HS-27A (cell line): ENCODE measurements at regions not wholly inside any gene's neighbourhood (a gene's known extent, or its start where the extent isn't known, plus 50 kb on each side); places are given as distances from the start of the nearest gene placed in this dataset.

Experiments used
- DNase-seq: peaks from one replicate; pipeline ENCODE4 v3.0.0-alpha.2; 2012; ENCODE audit warnings: low read depth, missing footprints

DNA sequence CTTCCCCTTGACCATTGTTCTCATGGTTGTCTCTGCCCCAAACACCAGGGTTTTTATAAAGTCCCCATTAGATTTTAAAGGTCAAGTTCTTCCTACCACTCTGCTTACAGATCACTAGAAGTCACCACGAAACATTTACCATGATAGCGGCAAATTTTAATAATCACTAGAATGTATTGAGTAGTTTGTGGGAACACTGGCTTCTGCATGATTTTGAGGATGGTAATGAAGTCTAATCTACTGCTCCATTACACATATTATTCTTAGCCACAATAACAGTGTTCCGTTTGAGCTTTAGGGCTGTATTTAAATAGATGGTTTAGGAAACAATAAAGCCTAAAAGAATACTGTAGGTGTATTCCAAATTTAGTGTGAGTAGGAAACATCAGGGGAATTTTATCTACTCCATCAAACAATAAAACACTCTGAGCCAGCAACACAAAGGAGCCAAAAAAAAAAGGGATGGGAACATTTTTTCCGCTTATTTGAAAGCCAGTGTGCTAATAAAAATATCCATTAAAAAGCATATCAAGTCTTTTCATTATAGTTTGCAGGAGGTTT, 49.7 kb downstream of the KLF12 start:
- DNase-seq: no peak

DNA sequence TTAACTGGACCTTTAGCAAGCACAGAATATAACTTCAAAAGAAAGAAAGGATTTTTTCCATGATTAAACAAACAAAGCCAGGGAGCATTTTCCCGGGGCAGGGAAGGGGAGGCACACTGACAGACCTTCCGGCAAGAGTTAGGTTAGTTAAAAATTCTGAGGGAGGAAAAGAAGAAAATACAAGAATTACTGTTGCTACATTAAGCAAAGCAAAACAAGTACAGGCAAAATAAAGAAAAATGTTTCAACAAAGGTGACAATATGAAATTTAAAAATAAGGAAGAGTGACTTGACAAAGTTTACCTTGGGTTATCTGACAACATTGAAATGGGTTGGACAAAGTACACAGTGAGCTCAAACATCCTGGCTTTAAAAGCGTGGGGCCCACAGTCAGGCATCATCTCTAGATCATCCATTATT, 51.5 kb downstream of the KLF12 start:
- DNase-seq: no peak

DNA sequence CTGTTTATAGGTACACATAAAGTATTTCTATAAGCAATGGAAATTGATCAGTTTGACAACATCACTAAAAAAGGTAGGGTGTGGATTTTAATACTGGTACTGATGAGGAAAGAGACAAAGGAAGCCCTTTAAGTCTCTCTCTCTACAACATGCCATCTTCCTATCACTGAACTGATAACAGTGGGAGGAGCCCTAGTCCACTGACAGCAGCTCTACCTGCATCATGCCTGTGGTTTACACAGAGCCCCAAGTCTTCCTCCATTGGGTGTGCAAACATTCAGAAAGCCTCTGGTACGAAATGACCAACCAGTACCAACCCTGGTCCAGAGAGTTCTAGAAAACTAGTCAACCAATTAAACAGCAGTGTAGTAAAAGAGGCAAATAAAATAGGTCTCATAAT, 53.4 kb downstream of the KLF12 start:
- no peak for DNase-seq

DNA sequence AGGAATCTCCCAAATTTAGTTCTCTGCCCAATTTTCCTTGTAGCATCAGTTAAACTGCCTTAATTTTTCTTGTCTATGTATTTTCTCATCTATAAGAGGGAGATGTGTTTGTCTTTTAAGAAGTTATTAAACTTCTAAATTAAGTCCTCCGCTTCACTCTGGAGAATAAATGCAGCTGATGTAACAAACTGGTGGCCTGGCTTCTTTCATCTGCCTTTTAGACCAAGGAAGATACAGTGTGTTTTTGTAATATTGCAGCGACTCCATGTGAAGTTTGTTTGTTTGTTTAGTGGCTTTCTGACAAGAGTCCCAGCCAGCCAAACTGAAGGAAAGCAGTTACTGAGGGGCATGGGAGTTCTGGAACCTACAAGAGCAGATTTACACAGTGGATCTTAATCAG, 56.4 kb downstream of the KLF12 start:
- DNase-seq: no peak

DNA sequence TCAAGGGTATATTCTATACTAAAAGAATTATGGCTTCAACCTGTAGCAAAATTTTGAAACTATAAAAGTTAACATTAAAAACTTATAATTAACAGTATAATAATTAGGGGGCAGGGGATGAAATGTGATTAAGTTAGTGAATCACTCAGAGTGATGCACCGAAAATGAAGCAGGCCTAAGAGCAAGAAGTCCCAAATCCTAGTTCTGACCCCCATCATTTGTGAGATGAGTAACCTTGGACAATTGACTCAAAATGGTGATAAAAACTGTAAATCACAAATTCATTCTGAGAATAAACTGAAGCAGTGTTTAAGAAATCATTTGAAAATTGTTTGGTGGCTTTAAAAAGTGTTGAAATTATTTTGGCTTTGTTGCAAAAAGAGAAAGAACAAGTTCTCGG, 56.8 kb downstream of the KLF12 start:
- DNase-seq: no peak

DNA sequence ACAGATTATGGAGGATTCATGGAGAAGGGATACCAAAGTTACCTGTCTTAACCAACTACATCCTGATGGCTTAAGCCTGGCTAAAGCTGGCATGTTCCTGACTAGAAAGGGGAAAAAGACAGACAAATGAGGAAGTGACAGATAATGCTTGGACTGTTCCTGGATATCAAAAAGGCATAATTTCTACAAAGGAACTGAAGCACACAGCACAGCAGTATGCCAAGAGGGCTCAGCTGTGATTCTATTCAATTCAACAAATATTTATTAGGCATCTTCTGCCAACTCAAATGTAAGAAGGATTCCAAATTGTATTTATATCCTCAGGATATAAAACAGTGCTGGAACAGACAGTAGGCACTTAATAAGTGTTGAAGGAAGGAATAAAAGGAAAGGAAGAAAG, 59.5 kb downstream of the KLF12 start:
- no peak for DNase-seq

DNA sequence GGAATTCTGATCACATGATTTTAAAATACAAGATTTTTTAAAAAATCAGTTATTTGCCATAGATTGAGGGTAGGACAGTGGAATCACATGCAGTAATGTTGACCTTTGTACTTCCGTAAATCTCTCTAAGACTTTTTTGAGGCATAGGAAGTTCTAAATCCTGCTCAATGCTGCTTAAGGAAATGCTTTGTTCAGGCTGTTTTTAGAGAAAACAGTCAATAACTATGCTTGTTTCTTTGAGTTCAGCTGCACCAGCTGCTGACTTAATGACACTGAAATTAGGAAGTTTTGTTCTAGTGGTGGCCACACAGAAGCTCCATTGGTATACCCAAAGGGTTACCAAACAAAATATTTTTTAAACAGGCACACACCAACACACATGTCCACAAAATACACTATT, 60.9 kb downstream of the KLF12 start:
- no peak for DNase-seq

DNA sequence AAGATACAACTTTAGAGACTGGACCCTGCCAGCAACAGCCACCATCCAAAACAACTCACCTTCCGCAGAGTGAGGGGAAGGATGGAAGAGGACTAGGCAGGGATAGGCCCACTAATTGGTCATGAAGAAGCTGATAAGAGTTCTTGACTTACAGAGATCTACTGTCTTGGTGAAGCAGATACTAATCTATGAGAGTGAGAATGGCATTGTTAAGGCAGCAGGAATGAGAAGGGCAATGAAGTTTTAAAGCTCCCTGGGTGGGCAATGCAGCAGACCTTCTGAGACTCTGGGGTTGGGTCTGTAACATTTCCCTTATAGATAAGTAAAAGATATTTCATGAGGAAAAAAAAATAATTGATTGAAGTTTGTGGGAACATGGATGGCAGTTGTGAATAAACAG, 63.7 kb downstream of the KLF12 start:
- no peak for DNase-seq

DNA sequence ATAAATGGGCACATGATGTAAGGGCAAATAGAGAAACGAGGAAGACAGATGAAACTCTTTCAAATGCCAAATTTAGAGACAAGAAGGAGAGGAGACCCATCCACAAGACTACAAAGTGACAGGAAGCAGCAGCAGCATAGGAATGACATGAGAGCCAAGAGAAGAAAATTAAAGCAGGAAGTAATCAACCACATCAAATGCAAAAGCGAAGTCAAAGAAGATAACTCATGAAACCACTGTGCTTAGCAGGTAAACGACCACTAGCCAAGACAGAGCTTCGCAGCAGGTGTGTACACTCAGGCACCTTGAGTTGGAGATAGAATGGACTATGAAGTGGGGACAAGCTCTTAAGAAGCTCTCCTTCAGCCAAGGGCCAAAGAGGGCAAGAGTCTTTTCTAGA, 64.1 kb downstream of the KLF12 start:
- no peak for DNase-seq

DNA sequence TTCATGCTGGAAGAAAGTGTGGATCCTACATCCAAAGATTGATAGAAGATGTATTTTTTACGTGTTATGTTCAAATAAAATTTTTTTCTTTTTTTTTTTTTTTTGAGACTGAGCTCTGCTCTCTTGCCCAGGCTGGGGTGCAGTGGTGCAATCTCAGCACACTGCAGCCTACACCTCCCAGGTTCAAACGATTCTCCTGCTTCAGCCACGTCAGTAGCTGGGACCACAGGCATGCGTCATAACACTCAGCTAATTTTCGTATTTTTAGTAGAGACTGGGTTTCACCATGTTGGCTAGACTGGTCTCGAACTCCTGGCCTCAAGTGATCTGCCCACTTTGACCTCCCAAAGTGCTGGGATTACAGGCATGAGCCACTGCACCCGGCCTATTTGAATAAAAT, 65.7 kb downstream of the KLF12 start:
- no peak for DNase-seq

DNA sequence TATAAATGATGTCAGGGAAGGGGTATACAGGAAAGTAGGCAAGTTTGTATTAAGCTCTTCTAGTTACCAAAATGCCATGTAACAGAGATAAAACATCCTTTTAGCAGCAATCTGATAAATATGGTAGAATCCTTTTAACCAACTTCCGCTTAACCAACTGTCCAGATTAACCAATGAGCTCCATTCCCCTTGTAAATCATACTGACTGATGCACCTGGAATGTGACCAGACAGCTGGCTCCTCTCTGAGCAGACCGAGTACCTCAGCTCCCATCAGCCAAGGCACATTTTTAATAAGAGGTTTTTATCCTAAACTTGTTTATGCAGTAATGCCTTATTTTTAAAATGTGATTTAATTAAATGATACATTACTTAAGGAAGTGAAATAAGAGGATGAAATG, 66.4 kb downstream of the KLF12 start:
- DNase-seq: no peak

DNA sequence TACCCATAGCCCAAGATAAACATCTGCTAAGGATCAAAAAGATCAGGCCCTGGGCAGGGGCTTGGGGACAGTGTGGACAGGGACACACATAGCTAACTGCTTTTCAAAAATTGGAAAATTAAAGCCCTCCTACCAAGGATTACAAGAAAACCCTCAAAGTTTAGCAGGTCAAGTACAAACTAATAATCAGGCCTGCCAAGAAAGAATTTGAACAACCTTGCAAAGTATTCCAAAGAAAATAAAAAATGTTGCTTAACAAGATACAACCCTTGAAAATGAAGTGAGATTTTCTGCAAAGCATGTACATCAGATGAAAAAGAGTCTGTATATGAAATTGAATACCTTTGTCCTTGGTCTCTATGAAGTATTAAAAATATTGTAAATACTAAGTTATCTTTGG, 67.3 kb downstream of the KLF12 start:
- no peak for DNase-seq

DNA sequence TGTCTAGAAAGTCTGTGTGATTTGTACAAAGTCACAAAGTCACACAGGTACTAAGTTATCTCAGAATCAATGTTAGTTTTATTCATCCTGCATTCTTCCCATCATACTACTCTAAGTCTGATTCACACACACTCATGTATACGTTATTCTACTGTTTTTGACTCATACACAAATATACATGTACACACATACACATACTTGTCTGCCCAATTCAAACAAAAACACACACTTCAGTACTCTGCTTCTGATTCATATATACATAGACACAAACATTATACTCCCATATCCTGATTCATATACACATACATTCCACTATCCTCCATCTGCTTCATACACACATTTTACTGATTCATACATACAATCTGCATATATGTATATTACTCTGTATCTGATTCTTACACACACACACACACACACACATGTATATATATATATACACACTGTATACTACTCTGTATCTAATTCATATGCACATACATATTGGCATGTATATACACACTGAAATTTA, 69.3 kb downstream of the KLF12 start:
- DNase-seq: no peak

DNA sequence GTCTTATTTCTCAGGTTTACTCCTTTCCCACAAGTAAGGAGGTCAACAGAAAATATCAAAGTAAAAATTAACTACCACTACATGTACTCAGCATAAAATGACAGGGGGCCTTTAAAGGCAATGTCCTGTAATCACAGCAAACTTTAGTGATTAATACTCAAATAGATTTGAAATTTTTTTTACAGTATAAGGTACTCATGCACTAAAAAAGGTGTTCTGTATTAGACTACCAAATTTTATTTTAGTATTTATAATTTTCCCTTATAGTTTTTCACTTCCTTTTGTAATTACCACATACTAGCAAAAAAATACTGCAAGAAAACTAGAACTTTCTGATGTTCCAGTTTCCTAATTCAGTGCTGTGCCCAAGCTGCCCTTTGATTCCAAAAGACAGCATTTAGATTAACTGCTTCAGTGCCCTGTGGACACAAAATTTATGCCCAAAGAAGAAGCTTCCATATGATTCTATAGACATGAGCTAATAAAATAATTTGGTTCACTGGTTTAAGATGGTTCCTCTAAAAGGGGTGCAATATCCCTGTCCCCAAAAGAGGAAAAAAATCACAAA, 70.6 kb downstream of the KLF12 start:
- DNase-seq: no peak

DNA sequence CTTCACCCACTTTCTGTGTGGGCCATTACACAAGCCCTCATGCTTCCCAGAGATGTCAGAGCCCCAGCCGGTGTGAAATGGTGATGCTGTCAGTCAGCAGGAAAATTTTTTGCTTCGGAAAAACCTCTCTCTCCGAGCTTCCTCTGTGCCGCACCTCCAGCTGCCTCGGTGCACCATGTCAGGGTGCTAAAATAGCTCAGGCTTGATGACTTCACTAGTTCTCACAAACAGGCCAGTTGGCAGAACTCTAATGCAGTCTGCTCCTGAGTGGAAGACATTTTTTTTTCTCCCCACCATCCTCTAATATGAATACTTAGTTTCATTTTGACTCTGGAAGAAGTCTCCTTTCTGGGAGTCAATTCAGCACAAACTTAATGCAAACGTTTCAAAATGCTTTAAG, 71.3 kb downstream of the KLF12 start:
- DNase-seq: no peak

DNA sequence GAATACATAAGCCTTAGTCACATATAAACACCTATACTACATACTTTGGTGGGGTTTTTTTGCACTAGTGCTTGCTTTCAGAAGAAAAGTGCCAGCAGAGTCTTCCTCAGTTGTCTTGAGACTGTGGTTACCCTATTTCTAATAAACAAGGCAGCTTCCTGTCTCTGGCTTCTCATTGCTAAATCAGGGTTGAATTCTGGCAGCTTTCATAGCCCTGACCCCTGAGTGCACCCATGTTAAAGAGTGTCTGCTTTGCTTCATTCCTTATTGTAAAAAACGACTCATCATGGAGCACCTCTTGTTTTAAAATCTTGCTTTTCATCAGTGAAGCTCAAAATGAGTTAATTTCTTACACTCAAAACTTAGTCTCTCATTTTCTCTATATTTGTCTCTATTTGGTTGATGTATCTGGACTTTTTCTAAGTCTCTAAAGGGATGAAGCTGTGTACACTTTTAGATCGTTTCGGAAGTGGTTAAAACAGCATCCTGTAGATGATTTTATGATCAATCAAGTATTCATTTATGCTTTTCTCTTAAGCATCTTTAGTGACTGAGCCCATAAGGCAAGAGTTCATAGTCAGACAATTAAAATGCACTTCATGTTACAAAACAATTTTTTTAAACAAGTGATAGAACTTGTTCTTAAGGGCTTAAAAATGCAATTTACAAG, 72.1 kb downstream of the KLF12 start:
- DNase-seq: no peak

DNA sequence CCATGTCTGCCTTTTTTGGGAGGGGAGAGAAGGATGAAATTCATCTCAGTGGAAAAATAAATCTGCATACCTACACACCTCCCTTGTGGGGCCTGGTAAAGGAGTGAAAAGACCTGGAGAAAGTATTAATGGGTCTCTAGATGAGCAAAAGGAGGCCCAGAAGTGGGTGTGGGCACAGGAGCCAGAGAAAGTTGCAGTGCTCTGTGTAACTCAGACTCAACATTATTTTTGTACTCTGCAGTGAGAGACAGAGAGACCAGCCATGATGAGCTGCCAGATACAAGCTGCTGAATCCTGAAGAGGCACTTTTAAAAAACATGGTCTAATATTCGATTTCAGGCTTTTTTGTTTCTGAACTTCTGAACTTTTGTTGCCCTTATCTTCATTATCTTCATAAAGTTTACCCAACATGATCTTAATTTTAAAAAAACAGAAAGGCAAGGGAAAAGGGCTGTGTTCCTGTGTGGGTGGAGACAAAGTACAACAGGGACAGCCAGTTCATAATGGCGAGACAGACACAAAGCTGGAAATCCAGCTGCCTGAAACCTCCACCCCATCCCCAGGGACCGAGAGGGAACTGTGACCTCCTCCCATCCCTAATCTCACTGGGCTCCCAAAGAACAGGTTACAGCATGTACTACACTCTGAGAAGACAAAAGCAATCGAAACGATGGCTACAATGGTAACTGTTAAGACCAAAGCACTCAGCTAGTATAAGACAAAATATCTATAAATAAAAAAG, 77.2 kb downstream of the KLF12 start:
- DNase-seq: no peak

DNA sequence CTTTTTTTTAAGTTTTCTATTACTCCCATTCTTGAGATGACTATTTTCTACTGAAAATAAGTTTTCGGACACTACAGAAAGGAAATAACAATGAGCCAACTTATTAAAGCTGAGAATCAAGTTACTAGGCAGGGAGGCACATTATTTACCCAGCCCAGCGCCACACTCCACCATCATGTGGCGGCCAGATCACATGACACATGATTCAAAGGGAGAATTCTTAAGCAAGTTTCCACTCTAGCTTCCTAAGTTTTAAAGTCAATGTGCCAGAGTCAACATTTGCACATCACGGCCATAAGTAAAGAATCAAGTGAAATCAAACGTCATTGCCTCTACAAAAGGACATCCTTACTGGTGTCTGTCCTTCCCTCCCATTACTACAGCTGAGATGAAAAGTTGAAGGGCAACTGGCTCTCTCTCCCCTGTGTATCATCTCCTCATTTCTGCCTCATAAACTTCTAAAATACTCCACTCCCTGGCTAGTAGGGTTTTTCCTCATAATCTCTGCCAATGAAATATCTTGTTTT, 81.7 kb downstream of the KLF12 start:
- DNase-seq: no peak

DNA sequence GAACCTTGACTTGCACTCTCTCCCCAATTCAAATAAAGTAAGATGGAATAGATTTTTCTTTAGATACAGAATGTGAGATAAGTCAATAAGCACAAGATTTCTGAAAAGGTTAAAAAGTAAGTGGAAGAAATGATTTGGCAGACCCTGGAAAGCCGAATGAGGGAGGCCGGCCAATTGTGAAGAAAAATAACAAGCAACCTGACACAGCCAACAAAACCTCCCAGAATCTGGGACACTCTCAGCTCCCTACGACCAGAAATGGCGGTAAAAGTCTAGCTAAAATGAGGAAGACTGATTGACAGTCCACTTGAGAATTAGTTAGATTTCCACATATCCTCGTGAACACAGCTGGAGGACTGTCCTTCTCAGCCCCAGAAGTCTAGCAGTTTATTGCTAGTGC, 85.4 kb downstream of the KLF12 start:
- DNase-seq: no peak

DNA sequence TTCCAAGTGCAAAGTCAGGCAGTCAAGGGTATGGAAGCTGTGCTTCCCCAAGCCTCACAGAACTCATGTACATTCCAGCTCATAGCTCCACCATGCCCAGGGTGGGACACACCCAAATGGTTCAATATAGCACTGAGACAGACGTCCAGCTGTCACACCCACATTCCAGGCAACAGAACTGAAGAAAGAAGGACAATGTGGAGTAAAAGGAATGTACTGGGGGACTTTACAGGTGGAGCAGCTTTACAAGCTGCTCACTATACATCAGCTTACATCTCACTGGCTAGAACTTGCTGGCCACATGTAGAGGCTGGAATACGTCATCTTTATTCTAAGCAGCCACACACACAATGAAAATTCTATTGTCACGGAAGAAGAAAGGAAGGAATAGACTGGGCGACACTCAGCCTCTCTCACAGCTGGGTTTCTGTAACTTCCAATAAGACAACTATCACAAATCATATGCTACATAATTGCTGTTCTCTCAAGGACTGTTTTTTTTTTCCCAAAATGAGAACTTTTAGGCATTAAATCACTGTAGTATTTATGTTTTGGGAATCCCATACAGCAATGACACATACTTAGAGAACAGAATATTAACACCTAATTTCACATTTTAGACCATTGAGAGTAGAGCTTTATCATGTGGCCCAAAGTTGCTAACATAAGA, 86.1 kb downstream of the KLF12 start:
- DNase-seq: peak; percentile 34

DNA sequence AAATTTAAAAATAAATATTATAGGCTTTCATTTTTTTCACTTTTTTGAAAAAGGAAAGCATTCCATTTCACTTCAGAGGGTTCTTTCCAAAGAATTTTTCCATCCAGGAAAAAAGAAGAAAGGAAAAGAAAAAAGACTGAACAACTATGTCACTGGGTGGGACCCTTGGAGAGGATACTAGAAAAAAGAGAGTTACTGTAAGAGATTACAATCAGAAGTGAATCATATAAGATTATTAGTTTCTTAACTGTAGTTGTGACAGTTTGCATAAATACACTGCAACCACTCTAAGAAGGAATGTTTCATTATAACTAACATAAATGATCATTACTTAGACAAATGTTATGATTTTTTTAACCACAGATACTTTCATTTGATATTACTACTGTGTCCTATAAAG, 87.8 kb downstream of the KLF12 start:
- no peak for DNase-seq

DNA sequence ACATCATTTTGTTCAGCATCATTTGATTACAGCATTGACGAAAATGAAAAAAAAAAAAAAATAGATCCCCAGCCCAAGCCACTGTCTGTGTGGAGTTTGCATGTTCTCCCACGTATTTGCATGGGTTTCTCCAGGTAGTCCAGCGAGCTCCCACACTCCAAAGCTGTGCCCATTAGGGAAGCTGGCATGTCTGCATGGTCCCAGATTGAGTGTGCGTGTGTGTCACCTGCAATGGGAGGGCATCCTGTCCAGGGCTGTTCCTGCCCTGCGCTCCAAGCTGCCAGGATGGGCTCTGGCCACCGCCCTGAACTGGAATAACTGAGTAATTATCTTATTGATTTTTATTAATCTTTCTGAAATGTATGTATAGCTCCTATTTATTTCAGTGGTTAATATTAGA, 88.6 kb downstream of the KLF12 start:
- no peak for DNase-seq
